ENCODE measurements at regions not wholly inside any gene's neighbourhood (a gene's known extent, or its start where the extent isn't known, plus 50 kb on each side); places are given as distances from the start of the nearest gene placed in this dataset.

DNA sequence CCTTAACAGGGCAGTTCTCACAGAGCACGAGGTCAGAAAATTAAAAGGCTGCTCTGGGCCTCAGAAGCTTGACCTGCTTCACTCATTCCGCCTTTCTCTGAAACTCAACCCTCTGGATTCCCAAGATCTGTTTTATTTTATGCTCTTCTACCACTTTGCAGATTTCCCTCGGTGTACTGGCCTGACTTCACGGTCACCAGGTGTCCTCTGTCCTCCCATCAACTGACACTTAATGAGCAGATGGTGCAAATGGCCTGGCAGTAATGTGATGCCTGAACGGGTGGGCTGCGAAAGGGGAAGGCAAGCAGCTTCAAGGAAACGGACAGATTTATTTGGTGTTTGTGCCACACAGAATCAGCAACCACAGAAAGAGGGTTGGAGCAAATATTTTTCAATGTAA lies 169.7 kb upstream of the TFAP2D start:
- TF ChIP-seq GATA2 (IDR thresholded peaks at IDR 0.05; ENCODE audit: low read depth, low read length) (no peak), GATA3 (IDR thresholded peaks at IDR 0.05; ENCODE audit: low read depth, low read length) (no peak)

DNA sequence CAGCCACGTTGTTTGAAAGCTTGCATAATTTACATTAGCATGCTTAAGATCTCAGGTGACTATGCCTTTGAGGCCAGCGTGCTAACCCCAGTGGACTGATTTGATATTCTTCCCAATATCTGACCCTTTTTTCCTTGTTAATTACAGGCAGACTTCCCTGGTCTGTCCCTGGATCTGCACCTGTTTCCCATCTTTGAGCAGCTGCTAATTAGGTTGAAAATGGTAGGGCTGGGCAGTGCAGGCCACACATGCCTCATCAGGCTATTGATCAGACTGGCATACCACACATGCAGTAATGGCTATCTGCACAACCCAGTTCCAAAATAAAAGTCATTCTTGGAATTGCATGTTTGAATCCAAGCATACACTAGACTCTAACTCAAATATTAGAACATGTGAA lies 164.3 kb upstream of the TFAP2D start:
- TF ChIP-seq GATA3 (IDR thresholded peaks at IDR 0.05; ENCODE audit: low read depth, low read length) (no peak), GATA2 (IDR thresholded peaks at IDR 0.05; ENCODE audit: low read depth, low read length) (no peak)

DNA sequence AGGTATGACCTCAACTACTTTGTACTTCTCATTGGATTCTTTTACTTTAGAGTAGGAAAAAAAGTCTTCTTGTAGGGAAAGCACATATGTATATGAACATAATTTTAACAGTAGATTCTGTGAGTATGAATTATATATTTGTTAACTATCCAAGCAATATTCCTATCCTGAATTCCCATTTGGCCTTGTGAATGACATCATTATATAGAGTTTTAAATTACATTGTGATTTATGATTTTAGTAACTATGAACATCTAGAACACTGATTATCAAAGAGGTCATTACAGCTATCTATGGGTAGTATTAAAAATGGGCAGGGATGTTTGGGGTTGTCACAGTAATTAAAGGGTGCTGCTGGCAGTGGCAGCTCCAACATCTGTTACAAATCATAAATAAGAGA lies 163.9 kb upstream of the TFAP2D start:
- TF ChIP-seq GATA3 (IDR thresholded peaks at IDR 0.05; ENCODE audit: low read depth, low read length), result no peak
- TF ChIP-seq GATA2 (IDR thresholded peaks at IDR 0.05; ENCODE audit: low read depth, low read length), result no peak

DNA sequence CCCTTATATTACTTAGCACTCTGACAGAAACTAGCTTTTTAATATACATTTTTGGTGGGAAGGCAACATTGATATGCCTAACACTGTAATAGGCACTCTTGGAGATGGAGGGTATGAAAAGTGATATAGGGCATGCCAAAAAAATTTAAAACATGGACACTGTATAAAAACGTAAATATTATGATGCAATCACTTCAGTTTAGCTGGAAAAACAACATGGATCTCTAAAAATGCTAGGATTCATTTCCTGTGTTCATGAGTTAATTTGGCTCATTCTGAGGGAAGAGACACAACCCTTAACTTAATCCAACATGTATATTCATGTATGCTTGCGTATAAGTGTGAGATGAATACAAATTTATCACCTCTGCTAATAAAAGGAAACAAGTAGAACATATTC lies 157.3 kb upstream of the TFAP2D start:
- TF ChIP-seq GATA3 (IDR thresholded peaks at IDR 0.05; ENCODE audit: low read depth, low read length), result no peak
- TF ChIP-seq GATA2 (IDR thresholded peaks at IDR 0.05; ENCODE audit: low read depth, low read length), result no peak

DNA sequence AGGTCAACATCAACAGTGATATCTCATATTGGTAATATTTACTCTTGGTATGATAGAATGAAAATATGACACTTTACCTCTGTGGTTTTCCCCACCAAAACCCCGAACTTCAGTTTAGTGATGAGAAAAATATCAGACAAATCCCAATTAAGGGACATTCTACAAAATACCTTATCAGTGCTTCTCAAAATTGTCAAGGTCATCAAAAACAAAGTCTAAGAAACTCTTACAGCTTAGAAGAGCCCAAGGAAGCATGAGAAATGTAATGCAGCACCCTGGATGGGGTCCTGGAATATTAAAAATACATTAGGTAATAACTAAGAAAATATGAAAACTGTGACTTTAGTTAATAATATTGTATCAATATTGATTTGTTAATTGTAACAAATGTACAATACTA lies 148.3 kb upstream of the TFAP2D start:
- TF ChIP-seq GATA2 (IDR thresholded peaks at IDR 0.05; ENCODE audit: low read depth, low read length) (no peak), GATA3 (IDR thresholded peaks at IDR 0.05; ENCODE audit: low read depth, low read length) (no peak)

DNA sequence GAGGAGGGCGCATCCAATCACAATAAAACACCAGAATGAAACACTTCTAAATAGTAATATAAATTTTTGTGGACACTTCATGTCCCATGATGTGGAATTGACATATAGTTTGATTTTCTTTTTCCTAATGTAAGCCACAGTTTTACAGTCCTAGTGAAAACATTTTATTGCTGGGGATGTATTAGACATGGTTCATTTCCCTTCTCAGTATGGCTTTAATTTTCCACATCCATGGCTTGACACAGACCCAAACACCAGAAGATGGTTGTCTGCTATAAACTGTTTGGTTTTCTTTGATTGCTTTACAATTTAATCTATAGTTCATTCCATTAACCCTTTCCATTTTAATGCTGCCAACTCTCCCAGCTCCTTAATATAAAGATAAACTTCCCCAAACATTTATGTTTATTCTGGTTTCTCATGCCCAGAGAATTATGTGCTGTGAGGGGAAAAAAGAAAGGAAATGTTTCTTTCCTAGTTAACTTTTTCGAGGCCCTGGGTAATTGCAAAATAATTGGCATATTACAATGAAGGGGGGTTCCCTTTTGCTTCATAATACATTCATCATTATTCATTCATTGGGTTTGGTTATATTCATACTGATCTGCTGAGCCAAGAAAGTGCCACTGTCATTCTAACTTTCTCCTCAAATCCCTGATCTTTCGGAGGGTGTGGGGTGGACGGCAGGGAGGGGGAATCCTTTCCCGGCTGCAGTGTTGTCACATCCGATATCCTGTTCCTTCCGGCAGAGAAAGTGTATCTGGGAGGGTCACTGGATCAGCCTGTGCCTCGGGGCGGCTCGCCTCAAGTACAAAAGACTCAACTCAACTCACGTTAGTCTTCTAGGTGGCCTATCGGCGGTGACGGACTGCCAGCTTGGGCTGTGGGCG lies 127.6 kb upstream of the TFAP2D start:
- TF ChIP-seq GATA2 (IDR thresholded peaks at IDR 0.05; ENCODE audit: low read depth, low read length) (no peak), GATA3 (IDR thresholded peaks at IDR 0.05; ENCODE audit: low read depth, low read length) (no peak)

DNA sequence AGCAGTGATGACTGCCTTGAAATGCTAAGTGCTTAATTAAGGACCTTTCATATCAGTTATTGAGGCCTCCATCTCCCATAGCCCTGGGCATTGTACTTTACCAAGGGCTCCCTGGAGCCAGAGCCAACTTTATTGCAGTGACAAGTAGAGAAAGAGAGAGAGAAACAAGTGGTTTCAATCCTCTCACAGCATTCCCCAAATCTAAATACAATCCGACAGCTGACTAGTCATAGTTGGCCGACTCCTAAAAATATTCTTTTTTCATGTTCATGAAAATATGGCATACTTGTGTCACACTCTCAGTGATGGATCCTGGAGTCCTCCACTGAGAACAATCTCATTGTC lies 127.0 kb upstream of the TFAP2D start:
- TF ChIP-seq GATA2 (IDR thresholded peaks at IDR 0.05; ENCODE audit: low read depth, low read length) (no peak), GATA3 (IDR thresholded peaks at IDR 0.05; ENCODE audit: low read depth, low read length) (no peak)

DNA sequence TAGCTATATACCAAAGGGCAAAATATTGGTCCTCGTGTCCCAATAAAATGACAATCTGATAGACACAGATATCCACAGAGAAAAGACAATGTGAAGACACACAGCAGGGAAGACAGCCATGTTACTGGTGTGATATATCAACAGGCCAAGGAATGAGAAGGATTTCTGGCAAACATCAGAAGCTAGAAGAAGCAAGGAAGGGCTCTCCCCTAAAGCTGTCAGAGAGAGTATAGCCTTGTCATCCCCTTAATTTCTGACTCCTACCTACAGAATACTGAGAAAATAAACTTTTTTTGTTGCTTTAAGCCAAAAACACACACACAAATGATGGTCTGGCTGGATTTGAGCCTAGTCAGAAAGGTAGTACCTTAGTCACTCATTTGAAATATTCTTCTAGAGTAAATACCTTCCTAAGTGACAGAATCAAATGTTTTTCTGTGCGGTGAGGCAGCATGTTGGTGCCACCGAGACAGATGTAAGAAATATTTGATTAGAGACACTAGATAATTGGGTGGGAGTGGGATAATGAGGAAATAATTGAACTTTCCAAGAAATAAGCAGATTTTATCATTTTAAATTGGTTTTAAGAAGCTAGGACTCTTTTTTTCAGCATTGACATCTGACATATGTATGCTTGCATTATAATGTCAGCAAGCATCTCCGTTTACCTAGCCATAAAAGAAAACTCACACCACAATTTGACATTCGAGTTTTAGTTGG lies 123.4 kb upstream of the TFAP2D start:
- TF ChIP-seq GATA3 (IDR thresholded peaks at IDR 0.05; ENCODE audit: low read depth, low read length) (no peak), GATA2 (IDR thresholded peaks at IDR 0.05; ENCODE audit: low read depth, low read length) (no peak)

DNA sequence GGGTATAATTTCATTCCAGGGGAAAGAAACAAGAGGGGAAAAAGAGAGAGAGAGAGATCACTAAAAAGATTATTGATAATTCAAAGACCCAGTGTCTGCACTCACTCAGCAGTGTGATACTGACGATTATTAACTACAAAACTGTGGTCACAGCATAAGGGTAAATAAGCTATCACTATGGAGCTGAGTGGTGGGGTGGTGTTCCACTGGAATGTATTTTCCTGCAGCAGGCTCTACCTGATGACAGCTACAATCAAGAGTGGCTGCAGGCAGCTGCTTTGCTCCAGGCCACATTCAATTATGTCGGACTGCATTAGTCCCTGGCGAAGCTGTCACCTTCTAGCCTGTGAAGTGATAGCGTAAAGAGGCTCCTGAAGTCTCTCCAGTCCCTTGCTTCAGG lies 122.2 kb upstream of the TFAP2D start:
- TF ChIP-seq GATA3 (IDR thresholded peaks at IDR 0.05; ENCODE audit: low read depth, low read length), result peak; percentile 83
- TF ChIP-seq GATA2 (IDR thresholded peaks at IDR 0.05; ENCODE audit: low read depth, low read length), result peak; percentile 88

DNA sequence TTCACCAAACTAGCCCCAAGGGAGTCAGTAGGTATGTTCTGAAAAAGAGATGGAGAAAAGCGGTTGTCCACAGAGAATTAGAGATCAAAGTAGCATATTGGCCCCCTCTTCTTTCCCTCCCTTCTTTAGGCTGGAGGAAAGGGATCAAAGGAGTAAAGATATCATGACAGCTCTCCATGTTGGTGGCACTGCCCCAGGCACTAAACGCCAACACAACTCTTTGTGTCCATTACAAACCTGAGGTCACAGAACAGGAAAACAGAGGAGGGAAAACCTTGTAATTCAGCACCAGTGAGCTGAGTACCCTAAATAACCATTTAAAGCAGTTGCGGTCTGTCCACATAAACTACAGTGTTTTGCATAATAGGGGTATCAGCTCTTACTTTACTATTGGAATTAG lies 113.0 kb upstream of the TFAP2D start:
- no peak for TF ChIP-seq GATA3 (IDR thresholded peaks at IDR 0.05; ENCODE audit: low read depth, low read length)
- TF ChIP-seq GATA2 (IDR thresholded peaks at IDR 0.05; ENCODE audit: low read depth, low read length), result no peak

DNA sequence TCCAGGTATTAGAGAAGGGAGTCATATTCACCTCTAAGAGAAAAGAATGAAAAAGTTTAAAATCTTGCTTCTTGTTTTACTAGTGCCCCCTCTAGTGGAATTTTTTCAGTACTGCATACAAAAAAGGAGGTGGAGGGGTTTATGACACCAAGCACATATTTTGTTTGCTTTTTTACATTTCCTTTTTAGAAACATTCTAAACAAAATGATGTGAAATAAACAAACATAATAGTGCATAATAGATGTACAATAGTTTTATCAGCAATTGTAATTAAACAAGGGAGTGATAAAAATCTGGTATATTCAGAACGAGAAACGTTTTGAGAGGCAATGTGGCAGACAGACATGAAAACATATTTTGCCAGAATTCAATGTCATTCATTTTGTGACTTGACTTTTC lies 111.0 kb upstream of the TFAP2D start:
- no peak for TF ChIP-seq GATA3 (IDR thresholded peaks at IDR 0.05; ENCODE audit: low read depth, low read length)
- no peak for TF ChIP-seq GATA2 (IDR thresholded peaks at IDR 0.05; ENCODE audit: low read depth, low read length)

DNA sequence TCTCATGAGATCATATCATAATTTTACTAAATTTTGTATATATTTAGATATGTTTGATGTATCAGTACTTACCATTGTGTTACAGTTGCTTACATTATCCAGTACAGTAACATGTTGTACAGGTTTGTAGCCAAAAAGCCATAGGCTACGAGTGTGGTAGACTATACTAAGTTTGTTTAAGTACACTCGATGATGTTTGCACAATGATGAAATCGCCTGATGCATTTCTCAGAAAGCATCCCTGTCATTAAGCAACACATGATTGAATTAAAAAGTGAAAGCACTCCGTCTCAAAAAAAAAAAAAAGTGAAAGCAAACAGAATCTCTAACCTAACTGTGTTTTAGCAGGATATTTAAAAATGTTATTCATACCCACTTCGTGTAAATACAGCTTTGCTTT lies 104.9 kb upstream of the TFAP2D start:
- TF ChIP-seq GATA2 (IDR thresholded peaks at IDR 0.05; ENCODE audit: low read depth, low read length), result no peak
- no peak for TF ChIP-seq GATA3 (IDR thresholded peaks at IDR 0.05; ENCODE audit: low read depth, low read length)

DNA sequence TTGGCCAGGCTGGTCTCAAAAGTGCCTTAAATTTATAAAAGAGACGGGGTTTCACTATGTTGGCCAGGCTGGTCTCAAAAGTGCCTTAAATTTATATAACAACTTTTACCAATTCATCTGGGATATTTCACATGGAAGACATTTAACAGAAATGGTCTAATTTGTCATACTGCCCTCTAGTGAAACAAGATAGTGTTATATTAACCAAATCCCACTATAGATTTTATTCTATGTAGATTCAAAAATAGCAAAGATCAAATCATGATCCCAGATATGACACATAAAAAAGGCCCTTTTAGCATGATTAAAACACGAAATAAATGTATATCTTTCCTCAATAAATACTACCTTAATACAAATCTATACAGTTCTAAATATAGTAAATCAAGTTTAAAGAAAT lies 102.8 kb upstream of the TFAP2D start:
- TF ChIP-seq GATA2 (IDR thresholded peaks at IDR 0.05; ENCODE audit: low read depth, low read length), result no peak
- TF ChIP-seq GATA3 (IDR thresholded peaks at IDR 0.05; ENCODE audit: low read depth, low read length), result no peak

DNA sequence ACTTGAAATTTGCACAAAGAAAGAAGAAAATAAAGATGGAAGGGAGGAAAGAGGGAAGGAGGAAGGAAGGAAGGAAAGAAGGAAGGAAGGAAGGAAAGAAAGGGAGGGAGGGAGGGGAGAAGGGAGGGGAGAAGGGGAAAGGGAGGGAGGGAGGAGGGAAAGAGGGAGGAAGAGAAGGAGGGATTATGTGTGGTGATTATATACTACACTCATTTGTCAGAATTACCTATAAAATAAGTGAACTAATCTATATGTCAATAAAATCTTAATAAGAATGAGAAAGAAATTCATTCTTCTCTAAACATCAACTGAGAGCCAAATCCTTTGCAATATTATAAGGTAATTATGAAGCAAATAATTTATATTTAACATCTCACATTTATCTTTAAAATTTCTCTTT lies 77.9 kb upstream of the TFAP2D start:
- TF ChIP-seq GATA2 (IDR thresholded peaks at IDR 0.05; ENCODE audit: low read depth, low read length) (no peak), GATA3 (IDR thresholded peaks at IDR 0.05; ENCODE audit: low read depth, low read length) (no peak)

DNA sequence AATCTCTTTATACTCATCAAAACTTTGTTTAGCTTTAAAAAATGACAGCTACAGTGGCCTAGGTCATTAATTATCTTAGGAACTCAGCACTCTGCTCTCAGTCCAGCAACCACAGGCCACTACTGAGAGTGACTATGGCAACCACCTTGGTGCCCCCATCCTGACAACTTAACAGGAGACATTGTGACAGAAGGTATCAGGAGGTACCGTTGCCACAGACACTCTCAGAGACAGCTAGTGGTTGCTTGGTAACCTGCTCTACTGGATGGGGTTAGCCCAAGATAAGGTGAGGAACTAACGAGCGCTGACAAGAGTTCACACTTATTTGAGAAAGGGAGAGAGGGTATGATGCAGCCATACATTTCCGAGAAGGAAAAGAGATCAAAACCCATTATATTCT lies 76.1 kb upstream of the TFAP2D start:
- TF ChIP-seq GATA3 (IDR thresholded peaks at IDR 0.05; ENCODE audit: low read depth, low read length) (no peak), GATA2 (IDR thresholded peaks at IDR 0.05; ENCODE audit: low read depth, low read length) (no peak)

Measured in SH-SY5Y (cell line).